Upper lobe of left lung (tissue), 6 donors: ENCODE measurements at regions not wholly inside any gene's neighbourhood (a gene's known extent, or its start where the extent isn't known, plus 50 kb on each side); places are given as distances from the start of the nearest gene placed in this dataset.
"Not testable (repeated sequence)": the region's sequence is repeated elsewhere in the genome, so short reads cannot be mapped to it uniquely, and the experiment has no call there.

Experiments
- ATAC-seq, 2 donors: fragments of 200-7000 bp; cut with Tn5 transposase; one replicate each; pipeline ENCODE4 v1.9.1; 2022; ENCODE audit warnings: mild to moderate bottlenecking in 2 of 2, moderate library complexity in 2 of 2; ENCODE audit not compliant: low FRiP score in 2 of 2
- DNase-seq, 2 donors: peaks; one replicate each; pipeline ENCODE4 v3.0.0-alpha.2; 2019 to 2020
- H3K27ac ChIP-seq, 4 donors: fragments of 200-600 bp; sonication (generic); one replicate each; pipeline ENCODE4 v1.5.1; 2016 to 2019
- H3K27me3 ChIP-seq, 4 donors: fragments of 200-600 bp; sonication (generic); one replicate each; pipeline ENCODE4 v1.5.1; 2017 to 2019
- H3K36me3 ChIP-seq, 4 donors: fragments of 200-600 bp; sonication (generic); one replicate each; pipeline ENCODE4 v1.5.1; 2016 to 2019
- H3K4me1 ChIP-seq, 4 donors: fragments of 200-600 bp; sonication (generic); one replicate each; pipeline ENCODE4 v1.5.1; 2018 to 2019
- H3K4me3 ChIP-seq, 4 donors: fragments of 200-600 bp; sonication (generic); one replicate each; pipeline ENCODE4 v1.5.1; 2017 to 2019; ENCODE audit warnings: mild to moderate bottlenecking in 2 of 4, moderate library complexity in 1 of 4
- H3K9me3 ChIP-seq, 4 donors: fragments of 200-600 bp; sonication (generic); one replicate each; pipeline ENCODE4 v1.5.1; 2018 to 2019
- EP300 ChIP-seq, 4 donors: sonication (generic); formaldehyde crosslinking; IDR thresholded peaks; one replicate each; pipeline ENCODE4 v1.5.1; 2017; ENCODE audit warnings: antibody characterized with exemption in 4 of 4, control low read depth in 2 of 4
- POLR2A ChIP-seq, 4 donors: fragments of 450-650 bp; IDR thresholded peaks; one replicate each; pipeline ENCODE4 v1.5.1; 2016 to 2017; ENCODE audit warnings: antibody characterized with exemption in 4 of 4, mild to moderate bottlenecking in 2 of 4
- POLR2AphosphoS5 ChIP-seq, 2 donors: sonication (generic); formaldehyde crosslinking; IDR thresholded peaks; one replicate each; pipeline ENCODE4 v1.5.1; 2017; ENCODE audit warnings: antibody characterized with exemption in 2 of 2
- WGBS, 2 donors: methylation state at CpG; one replicate each; pipeline ENCODE4 v1.1.5; 2017 to 2018; 5-methylcytosine and 5-hydroxymethylcytosine counted together
- TF ChIP-seq, protein P1 (sequence below), 6 experiments: fragments of 450-650 bp in 4 of 6; fragments of 200-600 bp in 2 of 6; sonication (generic) in 2 of 6; IDR thresholded peaks; one replicate each; pipeline ENCODE4 v1.5.1; 2016 to 2019; ENCODE audit warnings: antibody characterized with exemption in 6 of 6
- donor health status: DM: no; HTN: no; CAD: no; lungs with moderate emphysema.
- donor health status: DM: no; HTN: yes; CAD: no; lungs with severe emphysema.

DNA sequence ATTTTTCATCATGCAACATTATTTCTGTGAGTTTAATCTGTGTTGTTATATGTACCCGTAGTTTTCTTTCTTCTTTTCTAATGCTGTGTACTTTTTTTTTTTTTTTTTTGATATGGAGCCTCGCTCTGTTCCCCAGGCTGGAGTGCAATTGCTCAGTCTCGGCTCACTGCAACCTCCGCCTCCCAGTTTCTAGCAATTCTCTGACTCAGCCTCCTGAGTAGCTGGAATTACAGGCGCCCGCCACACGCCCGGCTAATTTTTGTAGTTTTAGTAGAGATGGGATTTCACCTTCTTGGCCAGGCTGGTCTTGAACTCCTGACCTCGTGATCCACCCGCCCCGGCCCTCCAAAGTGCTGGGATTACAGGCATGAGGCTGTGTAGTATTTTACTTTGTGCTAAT lies 155.4 kb downstream of the GALR1 start:
- 93 to 96% methylated on average over 11 of the region's 11 CpGs for WGBS, 2 donors
- TF ChIP-seq, protein P1, sequence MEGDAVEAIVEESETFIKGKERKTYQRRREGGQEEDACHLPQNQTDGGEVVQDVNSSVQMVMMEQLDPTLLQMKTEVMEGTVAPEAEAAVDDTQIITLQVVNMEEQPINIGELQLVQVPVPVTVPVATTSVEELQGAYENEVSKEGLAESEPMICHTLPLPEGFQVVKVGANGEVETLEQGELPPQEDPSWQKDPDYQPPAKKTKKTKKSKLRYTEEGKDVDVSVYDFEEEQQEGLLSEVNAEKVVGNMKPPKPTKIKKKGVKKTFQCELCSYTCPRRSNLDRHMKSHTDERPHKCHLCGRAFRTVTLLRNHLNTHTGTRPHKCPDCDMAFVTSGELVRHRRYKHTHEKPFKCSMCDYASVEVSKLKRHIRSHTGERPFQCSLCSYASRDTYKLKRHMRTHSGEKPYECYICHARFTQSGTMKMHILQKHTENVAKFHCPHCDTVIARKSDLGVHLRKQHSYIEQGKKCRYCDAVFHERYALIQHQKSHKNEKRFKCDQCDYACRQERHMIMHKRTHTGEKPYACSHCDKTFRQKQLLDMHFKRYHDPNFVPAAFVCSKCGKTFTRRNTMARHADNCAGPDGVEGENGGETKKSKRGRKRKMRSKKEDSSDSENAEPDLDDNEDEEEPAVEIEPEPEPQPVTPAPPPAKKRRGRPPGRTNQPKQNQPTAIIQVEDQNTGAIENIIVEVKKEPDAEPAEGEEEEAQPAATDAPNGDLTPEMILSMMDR (IDR thresholded peaks at IDR 0.05): no peak
- TF ChIP-seq POLR2A (IDR thresholded peaks at IDR 0.05) (no peak), EP300 (IDR thresholded peaks at IDR 0.05) (no peak), POLR2AphosphoS5 (IDR thresholded peaks at IDR 0.05) (no peak)
- Histone ChIP-seq H3K9me3 (no peaks in the 10 kb centered on the region), H3K4me3 (no peak overlapping the region), H3K36me3 (no peaks in the 10 kb centered on the region), H3K27me3 (no peaks in the 10 kb centered on the region), H3K4me1 (no peaks in the 10 kb centered on the region), H3K27ac (no peak overlapping the region)
- DNase-seq: no peak
- ATAC-seq: no peak

DNA sequence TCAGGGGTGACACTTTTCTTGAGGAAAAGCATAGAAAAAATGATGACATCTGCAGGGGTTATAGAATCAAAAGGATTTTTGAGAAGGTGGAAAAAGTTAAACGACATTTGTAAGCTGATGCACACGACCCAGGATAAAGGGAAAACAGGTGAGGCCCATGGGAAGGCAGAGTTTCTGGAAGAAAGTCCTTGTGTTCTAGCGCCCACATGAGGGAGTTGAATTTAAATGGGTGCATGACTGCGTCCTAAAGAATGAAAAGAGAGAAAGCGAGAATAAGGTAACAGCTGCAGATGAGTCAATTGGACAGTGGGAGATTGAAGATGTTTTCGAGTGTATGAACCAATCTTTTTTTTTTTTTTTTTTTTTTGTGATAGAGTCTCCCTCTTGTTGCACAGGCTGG lies 158.1 kb downstream of the GALR1 start:
- H3K9me3 ChIP-seq: no peaks in the 10 kb centered on the region
- H3K4me3 ChIP-seq: no peak overlapping the region
- no peak overlapping the region for H3K27ac ChIP-seq
- H3K36me3 ChIP-seq: no peaks in the 10 kb centered on the region
- ATAC-seq (no peak), DNase-seq (no peak)
- H3K4me1 ChIP-seq: no peaks in the 10 kb centered on the region
- TF ChIP-seq EP300 (IDR thresholded peaks at IDR 0.05) (no peak), POLR2A (IDR thresholded peaks at IDR 0.05) (no peak), POLR2AphosphoS5 (IDR thresholded peaks at IDR 0.05) (no peak)
- TF ChIP-seq, protein P1 (IDR thresholded peaks at IDR 0.05): no peak
- 65 to 73% methylated on average over 6 of the region's 6 CpGs for WGBS, 2 donors
- no peaks in the 10 kb centered on the region for H3K27me3 ChIP-seq

DNA sequence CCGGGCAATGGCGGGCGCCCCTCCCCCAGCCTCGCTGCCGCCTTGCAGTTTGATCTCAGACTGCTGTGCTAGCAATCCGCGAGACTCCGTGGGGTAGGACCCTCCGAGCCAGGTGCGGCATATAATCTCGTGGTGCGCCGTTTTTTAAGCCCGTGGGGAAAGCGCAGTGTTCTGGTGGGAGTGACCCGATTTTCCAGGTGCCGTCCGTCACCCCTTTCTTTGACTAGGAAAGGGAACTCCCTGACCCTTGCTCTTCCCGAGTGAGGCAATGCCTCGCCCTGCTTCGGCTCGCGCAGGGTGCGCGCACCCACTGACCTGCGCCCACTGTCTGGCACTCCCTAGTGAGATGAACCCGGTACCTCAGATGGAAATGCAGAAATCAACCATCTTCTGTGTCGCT lies 171.9 kb downstream of the GALR1 start:
- DNase-seq, H3K27me3 ChIP-seq: not testable (repeated sequence)

DNA sequence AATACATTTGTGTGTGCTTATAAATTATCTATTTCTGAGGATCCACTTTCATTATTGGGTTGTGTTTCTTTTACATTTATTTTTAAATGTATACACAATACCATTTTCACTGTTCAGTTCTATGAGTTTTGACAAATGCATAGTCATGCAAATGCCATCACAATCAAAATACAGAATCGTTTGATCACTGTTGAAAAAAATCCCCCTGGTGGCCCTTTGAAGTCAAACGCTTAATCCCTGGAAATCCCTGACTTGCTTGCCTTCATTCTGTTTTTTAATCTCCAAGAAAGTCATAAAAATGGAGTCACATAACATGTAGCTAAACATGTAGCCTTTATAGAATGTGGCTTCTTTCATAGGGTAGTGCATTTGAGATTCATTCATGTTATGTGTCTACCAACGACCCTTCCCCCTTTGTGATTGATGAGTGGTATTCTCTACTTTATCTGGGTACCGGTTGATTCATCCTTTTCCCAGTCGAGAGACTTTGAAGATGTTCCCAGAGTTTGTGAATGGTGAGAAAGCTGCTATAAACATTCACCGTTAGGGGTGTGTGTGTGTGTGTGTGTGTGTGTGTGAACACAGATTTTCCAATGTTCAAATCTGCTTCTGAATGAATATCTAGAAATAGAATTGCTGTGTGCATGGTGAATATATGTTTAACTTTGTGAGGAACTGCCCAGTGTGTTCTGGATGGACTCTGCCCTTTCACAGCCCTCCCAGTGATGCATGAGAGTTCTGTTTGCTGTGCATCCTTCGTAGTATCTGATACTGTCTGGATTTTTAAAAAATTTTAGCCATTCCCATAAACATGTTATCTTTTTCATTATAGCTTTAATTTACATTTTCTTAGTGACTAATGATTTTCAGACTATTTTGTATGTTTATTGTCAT lies 173.6 kb downstream of the GALR1 start:
- TF ChIP-seq, protein P1 (IDR thresholded peaks at IDR 0.05): no peak
- TF ChIP-seq POLR2A (IDR thresholded peaks at IDR 0.05) (no peak), EP300 (IDR thresholded peaks at IDR 0.05) (no peak), POLR2AphosphoS5 (IDR thresholded peaks at IDR 0.05) (no peak)
- no peak for ATAC-seq

More for the DNA sequence above, 171.9 kb downstream of the GALR1 start:
- H3K36me3 ChIP-seq, H3K27ac ChIP-seq, H3K4me1 ChIP-seq, ATAC-seq, H3K9me3 ChIP-seq, H3K4me3 ChIP-seq: not testable (repeated sequence)
- WGBS, 2 donors: 92 to 94% methylated on average over 20 to 24 of the region's 28 CpGs

DNA sequence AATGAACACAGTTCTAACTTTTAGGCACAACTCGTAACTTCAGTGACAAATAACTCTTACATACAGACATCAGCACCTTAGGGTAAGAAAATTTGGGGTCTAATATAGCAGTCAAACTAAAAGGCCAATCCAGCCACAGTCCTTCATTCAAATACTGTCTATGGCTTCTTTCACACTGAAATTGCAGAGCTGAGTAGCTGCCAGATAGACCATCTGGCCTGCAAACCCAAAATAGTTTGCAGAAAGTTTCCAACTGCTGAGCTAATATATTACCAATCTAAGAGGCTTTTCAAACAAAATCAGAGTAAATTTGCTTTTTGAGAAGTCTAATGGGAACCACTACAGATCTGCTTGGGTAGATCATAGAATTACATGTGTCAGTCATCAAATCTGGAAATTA lies 183.4 kb downstream of the GALR1 start:
- DNase-seq: no peak
- H3K36me3 ChIP-seq: no peaks in the 10 kb centered on the region
- WGBS, 2 donors: 73 to 82% methylated on average over 1 of the region's 1 CpG
- no peak for ATAC-seq
- H3K9me3 ChIP-seq: no peaks in the 10 kb centered on the region
- H3K27me3 ChIP-seq: no peaks in the 10 kb centered on the region
- no peak overlapping the region for H3K27ac ChIP-seq
- TF ChIP-seq EP300 (IDR thresholded peaks at IDR 0.05) (no peak), POLR2AphosphoS5 (IDR thresholded peaks at IDR 0.05) (no peak), POLR2A (IDR thresholded peaks at IDR 0.05) (no peak)
- TF ChIP-seq, protein P1 (IDR thresholded peaks at IDR 0.05): no peak
- no peak overlapping the region for H3K4me3 ChIP-seq
- H3K4me1 ChIP-seq: no peaks in the 10 kb centered on the region

More for the DNA sequence above, 173.6 kb downstream of the GALR1 start:
- Histone ChIP-seq H3K9me3 (no peaks in the 10 kb centered on the region), H3K27me3 (no peaks in the 10 kb centered on the region), H3K36me3 (no peaks in the 10 kb centered on the region), H3K4me3 (no peak overlapping the region), H3K27ac (no peak overlapping the region), H3K4me1 (no peaks in the 10 kb centered on the region)
- WGBS, 2 donors: 48 to 58% methylated on average over 7 of the region's 7 CpGs
- DNase-seq: no peak
